ENCODE measurements at regions not wholly inside any gene's neighbourhood (a gene's known extent, or its start where the extent isn't known, plus 50 kb on each side); places are given as distances from the start of the nearest gene placed in this dataset.

DNA sequence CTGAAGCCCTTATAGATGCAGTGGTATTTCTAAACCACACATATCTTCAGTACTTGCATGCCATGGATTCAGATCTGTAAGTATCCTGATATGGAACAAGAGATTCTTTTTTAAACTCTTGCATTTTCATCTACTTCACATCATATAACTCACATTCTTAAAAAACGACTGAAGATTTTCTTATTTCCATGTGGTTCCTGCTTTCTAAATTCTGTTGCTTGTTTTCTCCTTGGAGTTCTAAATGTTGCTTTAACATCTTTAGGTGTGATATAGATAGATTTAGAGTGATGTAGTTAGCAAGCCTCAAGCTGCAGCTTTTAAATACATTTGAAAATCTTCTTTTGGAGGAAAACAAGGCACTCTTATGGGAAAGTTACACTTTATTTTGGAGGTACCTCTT is 455.4 kb downstream of the FOXG1 start:
- TF ChIP-seq TCF12 (IDR thresholded peaks at IDR 0.05; ENCODE audit: low read depth) (no peak), FOXM1 (IDR thresholded peaks at IDR 0.05; ENCODE audit: borderline replicate concordance, low read depth) (no peak), TAF1 (IDR thresholded peaks at IDR 0.05; ENCODE audit: low read depth) (no peak), TEAD4 (IDR thresholded peaks at IDR 0.05) (no peak), CEBPB (IDR thresholded peaks at IDR 0.05) (no peak), NFIC (IDR thresholded peaks at IDR 0.05) (no peak), YY1 (IDR thresholded peaks at IDR 0.05; ENCODE audit: low read depth) (no peak), EP300 (IDR thresholded peaks at IDR 0.05; ENCODE audit: borderline replicate concordance) (no peak), EGR1 (IDR thresholded peaks at IDR 0.05) (no peak), RAD21 (IDR thresholded peaks at IDR 0.05; ENCODE audit: low read depth) (no peak), CREB1 (IDR thresholded peaks at IDR 0.05; ENCODE audit: low read depth) (no peak), ZBTB7A (IDR thresholded peaks at IDR 0.05; ENCODE audit: low read depth) (no peak)
- TF ChIP-seq, protein P1, sequence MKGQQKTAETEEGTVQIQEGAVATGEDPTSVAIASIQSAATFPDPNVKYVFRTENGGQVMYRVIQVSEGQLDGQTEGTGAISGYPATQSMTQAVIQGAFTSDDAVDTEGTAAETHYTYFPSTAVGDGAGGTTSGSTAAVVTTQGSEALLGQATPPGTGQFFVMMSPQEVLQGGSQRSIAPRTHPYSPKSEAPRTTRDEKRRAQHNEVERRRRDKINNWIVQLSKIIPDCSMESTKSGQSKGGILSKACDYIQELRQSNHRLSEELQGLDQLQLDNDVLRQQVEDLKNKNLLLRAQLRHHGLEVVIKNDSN (IDR thresholded peaks at IDR 0.05) = no peak
- TF ChIP-seq, protein P2, sequence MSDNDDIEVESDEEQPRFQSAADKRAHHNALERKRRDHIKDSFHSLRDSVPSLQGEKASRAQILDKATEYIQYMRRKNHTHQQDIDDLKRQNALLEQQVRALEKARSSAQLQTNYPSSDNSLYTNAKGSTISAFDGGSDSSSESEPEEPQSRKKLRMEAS (IDR thresholded peaks at IDR 0.05) = no peak
- TF ChIP-seq, protein P3, sequence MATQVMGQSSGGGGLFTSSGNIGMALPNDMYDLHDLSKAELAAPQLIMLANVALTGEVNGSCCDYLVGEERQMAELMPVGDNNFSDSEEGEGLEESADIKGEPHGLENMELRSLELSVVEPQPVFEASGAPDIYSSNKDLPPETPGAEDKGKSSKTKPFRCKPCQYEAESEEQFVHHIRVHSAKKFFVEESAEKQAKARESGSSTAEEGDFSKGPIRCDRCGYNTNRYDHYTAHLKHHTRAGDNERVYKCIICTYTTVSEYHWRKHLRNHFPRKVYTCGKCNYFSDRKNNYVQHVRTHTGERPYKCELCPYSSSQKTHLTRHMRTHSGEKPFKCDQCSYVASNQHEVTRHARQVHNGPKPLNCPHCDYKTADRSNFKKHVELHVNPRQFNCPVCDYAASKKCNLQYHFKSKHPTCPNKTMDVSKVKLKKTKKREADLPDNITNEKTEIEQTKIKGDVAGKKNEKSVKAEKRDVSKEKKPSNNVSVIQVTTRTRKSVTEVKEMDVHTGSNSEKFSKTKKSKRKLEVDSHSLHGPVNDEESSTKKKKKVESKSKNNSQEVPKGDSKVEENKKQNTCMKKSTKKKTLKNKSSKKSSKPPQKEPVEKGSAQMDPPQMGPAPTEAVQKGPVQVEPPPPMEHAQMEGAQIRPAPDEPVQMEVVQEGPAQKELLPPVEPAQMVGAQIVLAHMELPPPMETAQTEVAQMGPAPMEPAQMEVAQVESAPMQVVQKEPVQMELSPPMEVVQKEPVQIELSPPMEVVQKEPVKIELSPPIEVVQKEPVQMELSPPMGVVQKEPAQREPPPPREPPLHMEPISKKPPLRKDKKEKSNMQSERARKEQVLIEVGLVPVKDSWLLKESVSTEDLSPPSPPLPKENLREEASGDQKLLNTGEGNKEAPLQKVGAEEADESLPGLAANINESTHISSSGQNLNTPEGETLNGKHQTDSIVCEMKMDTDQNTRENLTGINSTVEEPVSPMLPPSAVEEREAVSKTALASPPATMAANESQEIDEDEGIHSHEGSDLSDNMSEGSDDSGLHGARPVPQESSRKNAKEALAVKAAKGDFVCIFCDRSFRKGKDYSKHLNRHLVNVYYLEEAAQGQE (IDR thresholded peaks at IDR 0.05; ENCODE audit: low read depth) = no peak

DNA sequence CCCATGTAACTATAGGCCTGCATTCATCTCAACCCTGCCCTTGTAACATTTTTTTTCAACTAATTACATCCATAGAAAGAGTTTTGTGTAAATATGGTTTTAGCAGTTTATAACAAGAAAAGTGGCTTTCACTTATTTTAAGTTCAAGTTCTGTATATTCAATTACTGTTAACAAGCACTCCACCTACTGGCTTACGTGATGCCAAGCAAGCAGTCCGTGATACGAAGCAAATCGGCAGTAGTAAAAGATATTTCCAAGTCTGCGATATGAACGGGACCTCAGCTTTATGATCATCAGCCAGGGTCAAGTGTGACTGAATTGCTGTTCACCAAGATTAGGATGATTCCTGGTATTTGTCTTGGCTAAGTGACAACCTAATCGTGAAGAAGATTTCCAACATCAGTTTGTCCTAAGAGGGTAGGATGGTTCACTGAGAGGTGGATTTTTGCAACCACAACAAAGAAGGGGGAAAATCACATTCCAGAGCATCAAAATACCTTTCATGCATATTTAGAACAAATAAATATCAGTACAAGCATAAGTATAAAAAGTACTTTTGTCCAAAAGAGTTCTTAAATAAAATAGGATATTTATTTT is 456.2 kb downstream of the FOXG1 start:
- TF ChIP-seq, protein P1 (IDR thresholded peaks at IDR 0.05) = no peak
- peak; percentile 58 for TF ChIP-seq RAD21 (IDR thresholded peaks at IDR 0.05; ENCODE audit: low read depth)

DNA sequence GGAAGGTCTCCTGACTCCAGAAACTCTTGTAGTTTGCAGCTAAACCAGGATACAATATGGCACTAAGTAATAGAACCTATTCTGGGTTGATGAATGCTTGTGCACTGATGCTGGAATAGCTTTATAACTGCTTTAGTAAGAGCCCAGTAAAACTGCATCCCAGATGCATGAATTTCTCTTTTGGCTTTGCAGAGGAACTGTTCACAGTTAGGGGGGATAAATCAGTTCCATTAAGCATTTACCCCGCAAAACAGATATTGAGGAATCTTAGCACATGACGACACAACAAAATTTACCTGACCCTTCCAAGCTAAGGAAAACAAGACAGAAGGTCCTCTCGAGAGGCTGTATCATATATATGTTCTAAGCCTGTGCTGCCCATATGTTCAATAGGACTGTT is 457.4 kb downstream of the FOXG1 start:
- no peak for TF ChIP-seq CREB1 (IDR thresholded peaks at IDR 0.05; ENCODE audit: low read depth)
- no peak for TF ChIP-seq CEBPB (IDR thresholded peaks at IDR 0.05)
- no peak for TF ChIP-seq FOXM1 (IDR thresholded peaks at IDR 0.05; ENCODE audit: borderline replicate concordance, low read depth)

DNA sequence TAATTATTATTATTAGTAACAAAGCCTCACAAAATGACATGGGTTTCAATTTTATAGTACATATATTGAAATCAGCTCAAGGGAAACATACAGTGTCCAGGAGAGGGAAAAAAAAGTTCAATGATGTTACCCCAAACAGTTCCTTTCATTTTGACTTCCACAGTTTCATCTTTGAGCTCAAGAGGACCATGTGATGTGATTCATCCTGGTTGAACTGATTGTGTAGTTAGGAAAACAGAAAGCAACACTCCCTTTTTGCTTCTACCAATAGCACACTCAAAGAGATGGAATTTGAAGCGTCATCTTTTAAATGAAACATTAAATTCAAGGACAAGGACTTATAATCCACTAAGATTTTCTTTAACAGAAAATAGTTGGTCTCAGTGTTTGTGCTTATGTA is 461.0 kb downstream of the FOXG1 start:
- TF ChIP-seq, protein P2 (IDR thresholded peaks at IDR 0.05) = no peak
- TF ChIP-seq CEBPB (IDR thresholded peaks at IDR 0.05) (no peak), CREB1 (IDR thresholded peaks at IDR 0.05; ENCODE audit: low read depth) (no peak), EP300 (IDR thresholded peaks at IDR 0.05; ENCODE audit: borderline replicate concordance) (no peak), TCF12 (IDR thresholded peaks at IDR 0.05; ENCODE audit: low read depth) (no peak), TAF1 (IDR thresholded peaks at IDR 0.05; ENCODE audit: low read depth) (no peak), YY1 (IDR thresholded peaks at IDR 0.05; ENCODE audit: low read depth) (no peak), NFIC (IDR thresholded peaks at IDR 0.05) (no peak), FOXM1 (IDR thresholded peaks at IDR 0.05; ENCODE audit: borderline replicate concordance, low read depth) (no peak), RAD21 (IDR thresholded peaks at IDR 0.05; ENCODE audit: low read depth) (no peak), TEAD4 (IDR thresholded peaks at IDR 0.05) (no peak), ZBTB7A (IDR thresholded peaks at IDR 0.05; ENCODE audit: low read depth) (no peak)
- TF ChIP-seq, protein P1 (IDR thresholded peaks at IDR 0.05) = no peak
- TF ChIP-seq, protein P3 (IDR thresholded peaks at IDR 0.05; ENCODE audit: low read depth) = no peak

DNA sequence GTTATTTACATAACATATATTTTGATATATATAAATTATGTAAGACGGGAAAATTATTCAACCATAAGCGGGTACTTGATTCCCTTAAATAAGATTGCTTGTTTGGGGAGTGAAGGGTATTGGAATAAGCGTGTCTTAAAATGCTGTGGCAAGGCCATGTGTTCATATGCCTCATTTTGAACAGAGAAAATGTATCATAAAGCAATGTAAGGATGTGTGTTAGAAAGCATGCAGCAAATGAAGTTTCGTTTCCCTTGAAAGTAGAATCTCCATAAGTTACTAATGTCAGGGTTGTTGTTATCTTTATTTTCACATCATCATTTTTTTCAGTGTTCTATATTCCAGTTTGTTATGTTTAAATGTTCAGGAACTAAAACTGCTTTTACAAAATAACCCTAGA is 465.6 kb downstream of the FOXG1 start:
- TF ChIP-seq, protein P1 (IDR thresholded peaks at IDR 0.05) = no peak
- TF ChIP-seq CREB1 (IDR thresholded peaks at IDR 0.05; ENCODE audit: low read depth) (no peak), ZBTB7A (IDR thresholded peaks at IDR 0.05; ENCODE audit: low read depth) (no peak), EGR1 (IDR thresholded peaks at IDR 0.05) (no peak), NFIC (IDR thresholded peaks at IDR 0.05) (no peak), CEBPB (IDR thresholded peaks at IDR 0.05) (no peak), FOXM1 (IDR thresholded peaks at IDR 0.05; ENCODE audit: borderline replicate concordance, low read depth) (no peak), TCF12 (IDR thresholded peaks at IDR 0.05; ENCODE audit: low read depth) (no peak), TEAD4 (IDR thresholded peaks at IDR 0.05) (no peak), EP300 (IDR thresholded peaks at IDR 0.05; ENCODE audit: borderline replicate concordance) (no peak), YY1 (IDR thresholded peaks at IDR 0.05; ENCODE audit: low read depth) (no peak), RAD21 (IDR thresholded peaks at IDR 0.05; ENCODE audit: low read depth) (no peak), TAF1 (IDR thresholded peaks at IDR 0.05; ENCODE audit: low read depth) (no peak)
- TF ChIP-seq, protein P3 (IDR thresholded peaks at IDR 0.05; ENCODE audit: low read depth) = no peak
- TF ChIP-seq, protein P2 (IDR thresholded peaks at IDR 0.05) = no peak
